AG04450 (cell line): ENCODE measurements at regions not wholly inside any gene's neighbourhood (a gene's known extent, or its start where the extent isn't known, plus 50 kb on each side); places are given as distances from the start of the nearest gene placed in this dataset.

Experiments
- CTCF ChIA-PET: fragments of 300-600, 350-600 bp; formaldehyde crosslinking; extraction: SDS; loops from one replicate; lab custom pipeline; 2022; ENCODE audit warnings: antibody characterized with exemption, inconsistent platforms; lab: Charles Lee
- POLR2A ChIA-PET: fragments of 350-600 bp; formaldehyde crosslinking; extraction: SDS; loops from one replicate; lab custom pipeline; 2021; ENCODE audit warnings: antibody characterized with exemption, inconsistent platforms; lab: Yijun Ruan, JAX
- DNase-seq: peaks from one replicate; pipeline ENCODE4 v3.0.0-alpha.2; 2011; ENCODE audit warnings: low read depth, low spot score
- H3K27ac ChIP-seq: one replicate; pipeline ENCODE4 v1.5.1; 2012; ENCODE audit warnings: low read depth, low read length, control low read depth
- H3K27me3 ChIP-seq: one replicate; pipeline ENCODE4 v1.6.0; 2012; ENCODE audit warnings: low read length; ENCODE audit not compliant: control insufficient read depth, insufficient read depth
- H3K4me3 ChIP-seq: 2 replicates; pipeline ENCODE4 v1.5.1; 2011; ENCODE audit warnings: mild to moderate bottlenecking, low read depth, low read length, control low read depth
- H3K9me3 ChIP-seq: 2 replicates; pipeline ENCODE4 v1.5.1; 2012; ENCODE audit warnings: low read length; ENCODE audit not compliant: control insufficient read depth, insufficient read depth
- CTCF ChIP-seq: IDR thresholded peaks from 2 replicates; pipeline ENCODE4 v1.5.1; 2011; ENCODE audit warnings: low read depth, low read length, control low read depth, inconsistent platforms

DNA sequence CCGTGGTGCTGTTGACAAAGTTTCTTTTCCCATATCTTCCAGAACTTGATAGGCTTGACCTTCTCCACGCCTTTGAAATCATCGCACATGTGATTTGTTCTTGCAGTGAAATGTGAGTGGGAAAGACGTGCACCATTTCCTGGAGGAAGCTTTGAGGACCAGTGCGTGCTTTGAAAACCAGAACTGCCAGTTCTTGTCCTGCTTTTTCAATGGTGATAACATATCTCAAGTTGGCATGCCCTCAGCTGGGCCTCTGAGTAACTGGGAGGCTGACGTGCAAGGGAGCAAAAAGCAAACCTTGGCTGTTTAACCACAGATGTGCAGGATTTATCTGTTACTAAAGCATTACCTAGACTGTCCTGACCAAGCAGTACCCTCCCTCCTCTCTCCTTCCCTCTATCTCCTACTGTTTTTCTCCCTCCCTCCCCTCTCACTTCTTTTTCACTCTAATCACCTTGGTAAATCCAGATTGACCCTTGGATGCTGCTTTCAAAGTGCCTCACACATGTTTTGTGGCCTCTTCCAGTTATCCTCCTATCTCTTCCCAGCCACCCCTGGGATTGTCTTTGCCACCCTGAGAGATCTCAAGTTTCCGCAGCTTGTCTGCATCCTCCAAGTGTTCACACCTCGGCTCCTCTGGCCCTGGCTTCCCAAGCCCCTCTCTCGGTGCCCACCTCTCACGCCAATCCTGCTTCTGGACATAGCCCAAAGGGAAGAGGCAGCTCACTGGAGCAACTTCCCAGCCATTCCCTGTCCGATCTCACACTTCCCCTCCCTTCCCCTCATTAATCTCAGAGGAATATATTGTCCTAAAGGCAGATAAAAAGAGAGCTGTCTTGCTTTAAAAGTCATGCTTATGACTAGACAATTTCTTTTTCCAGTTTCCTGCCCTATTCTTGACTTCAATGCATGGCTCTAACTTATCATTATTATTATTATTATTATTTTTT is 198.3 kb downstream of the ERCC6L2 start:
- Histone ChIP-seq H3K4me3 (no peak overlapping the region), H3K9me3 (no peaks in the 10 kb centered on the region), H3K27me3 (peaks cover 18% of the 10 kb centered on the region), H3K27ac (no peak overlapping the region)
- TF ChIP-seq CTCF: no peak
- ChIA-PET CTCF (interaction anchor here (0.7 to 1.0 kb wide), 3 partner anchors 65 to 144 kb away, joined by 3 to 6 read pairs (median 3); no protein-coding TSS in a partner anchor), POLR2A (no interaction called here)
- no peak for DNase-seq

GRCh38 chr9:96072930-96073329 is 197.4 kb downstream of the ERCC6L2 start:
- DNase-seq: no peak
- Histone ChIP-seq H3K4me3 (no peak overlapping the region), H3K27me3 (peaks cover 11% of the 10 kb centered on the region), H3K9me3 (no peaks in the 10 kb centered on the region), H3K27ac (no peak overlapping the region)
- ChIA-PET POLR2A (no interaction called here), CTCF (interaction anchor here (1.0 kb wide), 1 partner anchor 145 kb away, joined by 3 read pairs; no protein-coding TSS in a partner anchor)
- TF ChIP-seq CTCF: no peak

DNA sequence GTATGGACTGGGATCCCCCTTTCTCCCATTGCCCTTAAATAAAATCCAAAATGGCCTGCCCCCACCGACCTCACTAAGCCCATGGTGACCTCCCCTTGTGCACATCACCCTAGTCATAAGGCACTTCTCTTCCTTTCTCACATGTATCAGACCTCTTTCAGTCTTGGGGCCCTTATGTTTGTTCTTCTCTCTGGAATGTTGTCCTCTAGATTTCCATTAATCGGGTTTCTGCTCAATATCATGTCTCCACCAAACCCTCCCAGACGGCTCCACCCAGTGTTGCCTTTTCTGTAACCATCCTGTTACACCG is 196.3 kb downstream of the ERCC6L2 start:
- no peak overlapping the region for H3K27ac ChIP-seq
- ChIA-PET CTCF (no interaction called here), POLR2A (no interaction called here)
- H3K9me3 ChIP-seq: no peaks in the 10 kb centered on the region; the same call in 1 of the 2 replicates
- peaks cover 17% of the 10 kb centered on the region for H3K27me3 ChIP-seq
- DNase-seq: no peak
- TF ChIP-seq CTCF: no peak
- H3K4me3 ChIP-seq: no peak overlapping the region

GRCh38 chr9:96071076-96071814 is 195.8 kb downstream of the ERCC6L2 start:
- Histone ChIP-seq H3K4me3 (no peak overlapping the region), H3K9me3 (no peaks in the 10 kb centered on the region; the same call in 1 of the 2 replicates), H3K27me3 (peaks cover 17% of the 10 kb centered on the region), H3K27ac (no peak overlapping the region)
- ChIA-PET POLR2A (no interaction called here), CTCF (interaction anchor here (0.6 to 1.6 kb wide), 3 partner anchors 14 to 301 kb away, joined by 3 read pairs; no protein-coding TSS in a partner anchor)
- DNase-seq: no peak
- peak; percentile 70 for TF ChIP-seq CTCF
